Brain pericyte (primary cell): ENCODE measurements at regions not wholly inside any gene's neighbourhood (a gene's known extent, or its start where the extent isn't known, plus 50 kb on each side); places are given as distances from the start of the nearest gene placed in this dataset.

ENCODE experiments used
- DNase-seq: peaks from one replicate; pipeline ENCODE4 v3.0.0-alpha.2; 2012; ENCODE audit warnings: low read depth, low spot score

DNA sequence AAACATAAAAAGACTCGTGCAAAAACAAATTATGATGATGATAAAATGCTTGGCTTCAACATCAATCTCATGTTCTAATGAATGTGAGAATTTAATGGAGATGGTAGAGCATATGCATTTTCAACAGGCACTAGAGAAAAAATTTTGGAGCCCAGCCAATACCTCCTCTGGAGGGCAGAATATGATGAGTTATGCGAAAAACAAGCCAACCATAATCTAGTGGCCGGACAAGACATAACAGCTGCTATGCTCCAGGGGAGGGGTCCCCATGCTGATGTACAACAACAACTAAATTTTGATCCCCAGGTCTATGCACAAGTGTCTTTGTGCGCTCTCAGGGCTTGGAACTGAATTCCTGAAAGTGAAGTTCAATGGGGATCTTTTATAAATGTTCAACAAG, 1197.5 kb downstream of the LRFN5 start:
- DNase-seq, result no peak

DNA sequence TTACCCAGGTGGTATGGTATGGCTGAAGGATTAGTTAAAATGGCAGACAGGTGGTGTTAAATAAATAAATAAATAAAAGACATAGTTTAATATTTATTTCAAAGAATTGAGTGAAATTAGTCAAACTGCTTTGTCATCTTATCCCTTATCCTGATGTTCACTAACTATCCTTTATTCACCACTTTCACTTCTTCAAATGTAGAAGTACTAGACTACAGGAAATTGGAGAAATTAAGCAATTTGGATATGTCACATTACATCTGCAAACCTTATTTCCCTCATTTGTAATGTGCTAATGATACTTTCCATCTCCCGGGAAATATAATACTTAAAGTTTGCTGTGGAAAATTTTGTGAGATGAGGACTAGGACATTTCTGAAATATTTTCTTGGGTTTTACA, 1195.7 kb downstream of the LRFN5 start:
- no peak for DNase-seq

DNA sequence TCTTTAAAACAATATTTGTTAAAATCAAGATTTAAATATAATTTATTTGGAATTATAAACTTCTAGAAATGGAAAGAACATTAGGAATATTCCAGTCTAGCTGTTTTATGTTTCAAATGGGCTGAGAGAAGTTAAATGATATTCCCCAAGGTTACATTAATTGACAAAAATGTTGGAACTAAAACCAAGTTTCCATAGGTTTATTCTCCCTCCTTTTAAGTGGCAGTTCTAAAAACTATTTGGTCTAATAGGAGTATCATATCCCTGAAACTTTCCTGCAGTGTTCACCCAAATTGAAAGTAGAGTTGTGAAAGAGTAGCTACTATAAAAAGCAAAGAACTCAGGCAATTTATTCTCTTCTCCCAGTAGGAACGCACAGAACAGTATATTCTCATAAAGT, 1185.5 kb downstream of the LRFN5 start:
- DNase-seq, result no peak

DNA sequence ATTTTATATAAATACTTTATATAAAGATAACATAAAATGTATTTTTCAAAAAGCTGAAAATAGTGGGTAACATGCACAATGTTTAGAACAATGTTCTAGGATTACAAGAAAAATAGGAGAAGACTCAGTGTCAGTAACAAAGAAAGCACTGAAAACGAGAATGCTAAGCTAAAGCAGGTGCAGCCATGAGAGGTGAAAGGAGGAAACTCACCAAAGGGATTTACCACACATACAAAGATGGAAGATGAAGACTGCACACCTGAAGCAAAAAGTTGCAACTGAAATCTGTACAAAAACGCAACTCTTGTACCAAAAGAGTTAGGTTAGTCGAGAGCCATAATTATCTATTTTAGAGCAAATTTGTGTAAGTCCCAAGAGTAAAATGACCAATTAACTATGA, 1176.1 kb downstream of the LRFN5 start:
- DNase-seq, result no peak

DNA sequence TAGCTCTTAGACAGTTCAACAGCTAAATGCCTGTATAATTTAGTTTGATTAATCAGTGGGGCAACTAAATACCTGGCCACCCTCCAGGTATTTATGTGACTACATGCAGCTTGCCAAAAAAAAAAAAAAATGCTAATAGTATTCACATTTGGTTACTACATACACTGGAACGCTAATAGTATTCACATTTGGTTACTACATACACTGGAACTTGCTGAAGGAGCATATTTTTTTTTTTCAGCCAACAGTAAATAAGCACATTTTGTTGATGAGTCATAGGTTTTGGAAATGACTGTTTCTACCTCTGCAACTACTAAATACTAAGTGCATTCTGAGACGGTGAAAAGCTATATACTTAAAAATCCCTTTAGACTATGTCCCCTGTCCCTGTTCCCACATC, 1172.3 kb downstream of the LRFN5 start:
- DNase-seq, result no peak

DNA sequence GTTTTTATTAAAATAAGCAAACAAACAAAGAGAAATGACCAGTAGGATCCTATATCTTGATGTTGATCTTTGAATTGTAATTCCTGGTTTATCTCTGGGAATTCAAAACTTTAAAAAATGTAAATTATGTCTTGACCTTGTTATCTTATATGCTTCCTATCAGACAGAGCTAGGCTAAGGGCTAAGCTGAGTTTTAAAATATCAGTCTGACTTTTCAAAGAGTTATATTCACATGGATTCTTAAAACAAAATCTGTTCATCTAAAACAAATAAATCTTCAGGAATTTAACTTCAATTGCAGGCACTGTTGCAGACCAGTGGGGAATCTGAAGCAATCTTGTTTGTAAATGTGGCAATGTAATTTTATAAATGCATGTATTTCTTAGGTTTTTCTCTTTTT, 1144.1 kb downstream of the LRFN5 start:
- no peak for DNase-seq

DNA sequence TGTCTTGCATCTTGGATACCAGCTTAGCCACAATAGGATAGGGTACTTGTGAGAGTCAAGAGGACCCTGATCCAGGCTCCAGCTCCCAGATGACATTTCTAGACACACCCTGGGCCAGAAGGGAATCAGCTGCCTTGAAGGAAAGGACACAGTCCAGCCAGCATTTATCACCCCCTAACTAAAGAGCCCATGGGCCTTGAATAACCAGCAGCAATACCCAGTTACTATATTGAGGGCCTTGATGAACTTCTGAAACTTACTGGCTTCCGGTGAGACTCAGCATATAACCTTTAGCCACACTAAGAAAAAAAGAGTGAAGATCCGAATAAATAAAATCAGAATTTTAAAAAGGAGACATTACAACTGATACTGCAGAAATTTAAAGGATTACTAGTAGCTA, 1135.4 kb downstream of the LRFN5 start:
- DNase-seq, result no peak

DNA sequence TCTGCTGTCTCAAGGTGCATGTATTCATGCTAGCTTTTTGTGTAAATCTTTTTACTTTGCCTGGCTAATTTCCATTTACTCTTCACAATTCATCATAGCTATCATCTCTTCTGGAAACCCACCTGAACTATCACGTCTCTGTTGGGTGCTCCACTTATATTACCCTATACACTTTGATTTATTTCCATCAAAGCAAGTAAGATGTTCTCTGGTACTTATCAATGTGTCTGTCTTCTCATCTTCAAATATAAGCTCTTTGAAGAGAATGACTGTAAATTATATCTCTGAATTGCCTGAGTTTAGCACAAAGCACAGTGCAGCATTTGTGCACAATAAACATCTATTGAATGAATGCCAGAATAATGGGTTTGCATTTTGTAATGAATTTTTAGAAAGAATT, 1129.7 kb downstream of the LRFN5 start:
- no peak for DNase-seq

DNA sequence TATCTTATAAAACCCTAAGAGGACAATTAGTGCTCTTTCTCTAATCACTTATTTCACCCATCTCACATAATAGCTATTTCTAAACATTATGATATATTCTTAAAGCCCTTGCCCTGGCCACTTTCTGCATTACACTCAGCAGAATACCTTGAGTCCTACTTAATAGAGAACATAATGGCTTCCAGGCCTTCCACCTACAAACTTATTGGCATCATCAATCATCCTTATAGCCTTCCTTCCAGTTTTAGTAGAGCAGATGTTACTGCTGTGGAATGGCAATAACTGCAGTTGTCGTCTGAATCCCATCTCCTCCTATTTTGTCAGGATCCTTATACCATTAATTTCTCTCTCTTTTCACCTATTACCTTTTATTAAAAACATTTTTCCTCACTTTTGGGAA, 1127.4 kb downstream of the LRFN5 start:
- no peak for DNase-seq

DNA sequence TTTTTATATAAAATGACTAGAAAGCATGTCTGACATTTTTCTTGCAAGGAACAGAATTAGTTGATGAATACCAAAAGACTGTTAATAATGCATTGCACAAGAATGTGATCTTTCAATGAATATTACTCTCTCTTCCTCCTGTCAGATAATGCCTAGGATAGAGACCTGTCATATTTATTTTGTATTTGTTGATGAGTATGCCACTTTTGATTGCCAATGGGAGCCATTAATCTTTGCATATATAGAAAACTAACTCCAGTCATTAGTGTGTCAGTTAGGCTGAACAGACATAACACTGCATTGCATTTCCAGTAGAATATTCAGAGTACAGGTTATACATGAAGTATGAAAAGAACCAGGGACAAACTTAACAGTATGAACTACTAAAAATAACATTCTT, 1125.3 kb downstream of the LRFN5 start:
- no peak for DNase-seq

DNA sequence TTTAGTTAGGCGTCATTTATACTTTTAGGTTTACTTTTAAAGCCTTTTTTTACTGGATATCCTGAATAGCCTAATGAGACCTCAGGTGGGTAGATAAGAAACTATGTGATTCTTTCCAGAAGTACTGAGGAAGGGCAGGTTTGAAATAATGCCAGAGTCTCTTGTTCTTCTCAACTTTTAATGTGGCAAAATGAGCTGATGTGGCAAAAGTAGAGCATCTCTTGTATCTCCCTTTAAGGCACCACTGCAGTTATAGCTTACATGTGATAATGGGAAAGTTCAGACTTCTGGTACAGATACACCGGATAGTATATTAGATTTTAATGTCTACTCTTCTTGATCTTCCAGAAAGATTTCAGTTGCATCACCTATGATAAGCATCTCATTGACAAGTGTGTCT, 1124.8 kb downstream of the LRFN5 start:
- no peak for DNase-seq

DNA sequence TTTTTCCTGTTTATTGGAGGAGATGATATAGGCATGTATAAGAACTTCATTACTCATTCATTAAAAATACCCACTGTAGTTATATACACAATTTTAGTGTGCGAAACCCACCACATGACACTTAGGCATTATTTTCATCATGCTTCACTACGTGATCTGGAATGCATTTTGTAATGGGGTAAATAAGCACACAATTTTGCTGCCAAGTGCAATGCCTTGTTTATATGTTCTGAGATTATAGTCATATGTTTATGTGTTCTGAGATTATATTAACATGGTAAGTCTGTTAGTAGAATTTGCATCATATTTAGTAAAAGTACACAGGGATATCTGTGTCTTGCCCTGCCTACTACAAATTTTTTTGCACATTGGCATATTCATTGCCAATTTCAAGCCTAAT, 1123.0 kb downstream of the LRFN5 start:
- DNase-seq, result no peak

DNA sequence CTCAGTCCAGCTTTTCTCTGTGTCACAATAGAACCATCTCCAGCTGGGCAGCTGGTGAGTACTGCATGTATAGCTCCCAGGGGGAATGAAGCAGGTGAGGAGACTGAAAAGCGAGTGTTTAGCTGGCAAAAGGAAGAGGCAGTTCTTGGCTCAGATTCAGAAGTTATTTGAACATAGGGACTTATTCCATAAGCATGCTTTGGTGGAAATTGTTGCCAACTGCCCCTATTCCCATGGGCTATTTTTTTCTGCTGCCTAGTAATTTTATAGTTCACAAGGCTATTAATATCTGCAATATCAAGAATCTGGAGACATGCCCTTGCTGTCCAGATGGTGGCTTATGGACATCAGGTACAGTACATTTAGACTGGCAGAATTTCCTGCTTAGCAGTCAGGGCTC, 1112.7 kb downstream of the LRFN5 start:
- DNase-seq, result no peak

DNA sequence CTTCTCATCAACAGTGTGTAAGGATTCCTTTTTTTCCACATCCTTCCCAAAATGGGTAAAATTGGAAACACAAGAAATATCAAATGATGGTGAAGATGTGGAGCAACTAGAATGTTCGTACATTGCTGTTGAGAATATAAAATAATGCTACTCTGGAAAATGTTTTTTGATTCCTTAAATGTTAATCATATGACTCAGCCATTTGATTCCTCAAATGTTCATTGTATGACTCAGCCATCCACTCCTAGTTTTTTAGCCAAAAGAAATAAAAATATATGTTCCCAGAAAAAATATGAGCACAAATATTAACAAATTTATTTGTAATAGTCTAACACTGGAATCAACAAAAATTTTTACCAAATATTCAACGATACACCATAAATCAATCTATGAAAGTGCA, 1108.6 kb downstream of the LRFN5 start:
- no peak for DNase-seq

DNA sequence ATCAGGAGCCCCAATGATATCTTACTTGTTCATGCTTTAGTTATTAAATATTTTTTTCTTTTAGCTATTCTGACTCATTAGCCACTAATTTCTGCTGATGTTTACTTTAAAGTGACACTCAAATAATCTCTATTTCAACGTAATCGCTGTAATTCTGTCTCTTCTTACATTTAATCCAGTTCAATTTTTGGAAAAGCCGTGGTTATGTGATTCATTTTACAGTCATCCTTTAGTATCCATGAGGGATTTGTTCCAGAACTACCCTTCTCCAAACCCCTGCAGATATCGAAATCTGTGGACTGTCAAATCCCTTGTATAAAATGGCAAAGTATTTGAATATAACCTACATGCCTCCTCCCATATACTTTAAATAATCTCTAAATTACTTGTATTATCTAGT, 1103.4 kb downstream of the LRFN5 start:
- no peak for DNase-seq

DNA sequence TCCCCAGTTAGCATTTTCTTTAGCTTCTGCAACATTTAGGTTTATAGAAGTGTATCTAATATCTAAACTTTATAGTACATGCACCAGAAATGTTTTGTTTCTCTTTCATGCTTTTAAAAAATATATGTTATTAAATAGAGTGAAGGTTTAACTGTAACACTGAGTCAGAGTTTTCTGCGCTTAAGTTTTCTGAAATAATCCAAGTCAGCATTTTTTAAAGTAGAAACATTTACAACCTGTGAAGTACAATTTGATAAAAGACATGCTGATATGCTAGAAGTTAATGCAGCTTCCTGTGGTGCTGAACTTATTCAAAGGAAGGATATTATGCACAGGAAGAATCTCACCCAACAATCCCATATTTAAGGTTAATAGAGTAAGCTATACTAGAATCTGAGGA, 1096.8 kb downstream of the LRFN5 start:
- DNase-seq, result no peak

DNA sequence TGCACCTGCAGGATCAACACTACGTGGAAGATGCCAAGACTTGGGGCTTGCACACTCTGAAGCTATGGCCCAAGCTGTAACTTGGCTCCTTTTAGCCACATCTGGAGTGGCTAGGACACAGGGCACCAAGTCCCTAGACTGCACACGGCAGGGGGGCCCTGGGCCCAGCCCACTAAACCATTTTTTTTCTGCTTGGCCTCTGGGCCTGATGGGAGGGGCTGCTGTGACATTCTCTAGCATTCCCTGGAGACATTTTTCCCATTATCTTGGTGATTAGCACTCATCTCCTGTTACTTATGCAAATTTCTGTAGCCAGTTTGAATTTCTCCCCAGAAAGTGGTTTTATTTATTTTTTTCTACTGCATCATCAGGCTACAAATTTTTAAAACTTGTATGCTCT, 1080.7 kb downstream of the LRFN5 start:
- no peak for DNase-seq

DNA sequence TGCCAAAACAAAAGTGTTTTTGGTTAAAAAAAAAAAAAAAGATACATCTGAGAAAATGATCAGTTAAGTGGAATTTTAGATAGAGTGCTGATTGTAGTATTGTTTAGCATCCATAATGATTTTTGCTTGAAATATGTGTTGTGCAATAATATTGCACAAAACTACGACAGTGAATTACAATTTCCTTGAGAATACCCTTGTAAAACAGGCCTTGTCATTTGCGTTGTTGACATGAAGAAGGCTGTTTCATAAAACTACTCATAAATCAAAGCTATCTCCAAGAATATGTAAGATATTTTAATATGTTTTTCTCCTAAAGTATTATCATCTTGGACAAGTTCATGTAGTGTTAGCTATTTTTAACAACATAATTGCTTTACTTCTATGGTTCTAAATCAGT, 1077.0 kb downstream of the LRFN5 start:
- DNase-seq, result no peak

DNA sequence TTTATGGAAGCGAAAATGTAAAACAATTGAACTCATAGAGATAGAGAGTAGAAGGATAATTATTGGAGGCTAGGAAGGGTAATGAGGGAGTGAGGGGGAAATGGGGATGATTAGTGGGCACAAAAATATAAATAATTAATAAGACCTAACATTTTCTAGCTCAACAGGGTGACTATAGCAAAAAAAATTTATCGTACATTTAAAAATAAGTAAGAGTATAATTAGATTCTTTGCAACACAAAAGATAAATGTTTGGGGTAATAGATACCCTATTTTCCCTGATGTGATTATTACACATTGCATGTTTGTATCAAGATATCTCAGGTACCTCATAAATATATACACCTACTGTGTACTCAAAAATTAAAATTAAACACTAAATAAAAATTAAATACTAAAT, 1070.0 kb downstream of the LRFN5 start:
- no peak for DNase-seq

DNA sequence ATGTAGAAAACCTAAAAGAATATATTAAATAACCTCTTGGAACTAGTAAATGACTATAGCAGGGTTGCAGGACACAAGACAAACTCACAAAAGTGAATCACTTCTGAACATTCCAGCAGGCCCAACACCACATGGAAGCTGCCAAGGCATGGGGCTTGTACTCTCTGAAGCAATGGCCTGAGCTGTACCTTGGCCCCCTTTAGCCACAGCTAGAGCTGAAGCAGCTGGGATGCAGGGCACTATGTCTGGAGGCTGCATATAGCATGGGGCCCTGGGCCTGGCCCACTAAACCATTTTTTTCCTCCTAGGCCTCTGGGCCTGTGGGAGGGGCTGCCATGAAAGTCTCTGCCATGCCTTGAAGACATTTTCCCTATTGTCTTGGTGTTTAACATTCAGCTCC, 1067.3 kb downstream of the LRFN5 start:
- no peak for DNase-seq

DNA sequence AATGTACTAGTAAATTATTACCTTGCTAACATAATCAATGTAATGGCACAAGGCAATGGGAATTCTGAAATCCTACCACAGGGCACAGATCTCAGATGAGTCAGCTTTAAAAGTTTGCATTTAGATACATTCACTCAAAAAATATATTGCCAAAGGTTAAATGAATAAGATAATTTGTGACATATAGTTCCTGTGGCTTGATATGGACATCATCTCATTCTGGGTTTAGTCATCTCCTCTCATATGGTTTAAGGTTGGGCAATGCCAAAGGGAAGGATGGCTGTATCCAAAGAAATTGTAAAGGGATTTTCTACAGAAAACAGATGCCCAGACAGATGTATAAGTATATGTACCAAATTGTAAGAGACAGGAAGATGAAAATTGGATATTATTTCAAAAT, 1065.0 kb downstream of the LRFN5 start:
- DNase-seq, result no peak

DNA sequence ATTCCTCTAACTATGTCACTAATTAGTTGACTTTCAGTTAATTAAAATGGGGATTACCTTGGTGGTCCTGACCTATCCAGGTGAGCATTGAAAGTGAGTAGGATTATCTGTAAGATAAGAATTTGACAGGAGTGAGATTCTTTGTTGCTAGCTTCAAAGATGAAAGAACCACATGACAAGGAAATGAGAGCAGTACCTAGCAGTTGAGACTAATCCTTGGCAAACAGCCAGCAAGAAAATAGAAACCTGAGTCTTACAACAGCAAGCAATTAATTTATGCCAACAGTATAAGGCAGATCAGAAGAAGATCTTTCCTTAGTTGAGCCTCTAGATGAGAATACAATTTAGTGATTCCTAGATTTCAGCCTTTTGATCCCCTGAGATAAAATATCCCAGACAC, 1058.4 kb downstream of the LRFN5 start:
- DNase-seq, result no peak

DNA sequence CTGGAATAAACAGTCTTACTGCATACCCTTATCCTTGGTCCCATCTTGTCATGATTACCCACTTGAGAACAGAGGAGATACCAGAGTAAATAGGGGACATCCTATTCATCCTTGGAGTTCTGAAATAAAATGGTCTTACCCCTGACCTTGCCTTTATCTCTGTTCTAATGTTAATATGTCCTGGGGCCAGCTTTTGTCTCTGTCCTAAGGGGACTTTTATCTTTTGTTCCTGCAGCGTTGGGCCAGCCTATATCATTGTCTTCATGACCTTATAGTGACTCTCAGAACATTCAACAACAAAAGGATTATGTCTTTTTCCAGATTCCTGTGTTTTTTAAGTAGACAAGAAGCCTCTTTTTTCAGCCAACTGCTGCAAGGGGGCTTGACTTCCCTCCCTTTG, 1057.5 kb downstream of the LRFN5 start:
- no peak for DNase-seq

DNA sequence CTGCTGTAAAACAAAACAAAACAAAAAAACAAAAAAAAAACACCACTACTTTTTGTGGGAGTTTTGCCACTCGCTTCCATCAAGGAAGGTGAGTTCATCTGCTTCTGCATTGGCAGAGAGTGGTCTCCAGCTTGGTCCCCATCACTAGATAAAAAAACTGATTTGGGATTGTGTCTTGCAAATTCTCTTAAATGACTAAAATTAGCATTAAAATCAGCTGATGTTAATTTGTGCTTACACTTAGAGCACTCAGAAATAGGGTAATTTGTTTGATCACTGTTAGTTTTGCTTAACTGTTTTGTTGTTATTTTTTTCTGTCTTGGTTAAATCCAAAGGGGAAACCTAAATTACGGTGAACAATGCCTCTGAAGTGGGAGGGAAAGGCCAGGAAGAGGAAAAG, 1048.0 kb downstream of the LRFN5 start:
- no peak for DNase-seq

DNA sequence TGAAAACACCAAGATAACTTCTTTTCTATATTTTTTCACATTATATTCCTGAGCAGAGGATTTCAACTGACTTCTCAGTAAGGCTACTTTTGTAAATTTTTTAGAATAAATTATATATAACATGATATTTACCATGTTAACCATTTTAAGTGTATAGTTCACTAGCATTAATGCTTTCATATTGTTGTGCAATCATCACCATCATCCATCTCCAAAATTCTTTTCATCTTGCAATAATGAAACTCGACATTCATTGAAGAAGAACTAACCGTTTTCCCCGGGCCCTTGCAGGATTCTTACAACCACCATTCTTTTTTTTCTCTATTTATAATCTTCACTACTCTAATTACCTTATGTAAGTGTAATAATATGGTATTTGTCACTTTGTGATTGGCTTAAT, 1036.1 kb downstream of the LRFN5 start:
- DNase-seq, result no peak
